Activated T-helper 2 cell treated with anti-CD3 and anti-CD28 coated beads, Interferon-gamma antibody, Interleukin-2, Interleukin-4, amounts not matched to agents 10 μg/mL and 5 μg/mL and 100 μg/mL, durations not matched to agents 14 hours and 24 hours and 36 hours (primary cell): ENCODE measurements at regions not wholly inside any gene's neighbourhood (a gene's known extent, or its start where the extent isn't known, plus 50 kb on each side); places are given as distances from the start of the nearest gene placed in this dataset.

Experiments
- DNase-seq: peaks from one replicate; pipeline ENCODE4 v3.0.0; 2021; ENCODE audit warnings: low spot score
- H3K27ac Mint-ChIP-seq: one replicate; pipeline ENCODE4 v1.8.0; 2021; ENCODE audit warnings: mixed read lengths
- H3K27me3 Mint-ChIP-seq: one replicate; pipeline ENCODE4 v1.8.0; 2021; ENCODE audit warnings: low read depth, mixed read lengths
- H3K36me3 Mint-ChIP-seq: one replicate; pipeline ENCODE4 v1.8.0; 2021; ENCODE audit warnings: low read depth, mixed read lengths
- H3K4me1 Mint-ChIP-seq: one replicate; pipeline ENCODE4 v1.8.0; 2021; ENCODE audit warnings: low read depth, mixed read lengths
- H3K4me3 Mint-ChIP-seq: one replicate; pipeline ENCODE4 v1.8.0; 2021; ENCODE audit warnings: low read depth, mild to moderate bottlenecking, moderate library complexity, mixed read lengths
- H3K9me3 Mint-ChIP-seq: one replicate; pipeline ENCODE4 v1.8.0; 2021; ENCODE audit warnings: mixed read lengths
- intact Hi-C: fragments of 100-400 bp; cut with micrococcal nuclease; formaldehyde crosslinking; loops from one replicate; pipeline ENCODE4 v1.15.1; 2023

GRCh38 chr2:64765160-64765805, 111.6 kb upstream of the SERTAD2 start:
- Mint-ChIP-seq H3K27me3 (peaks cover 2% of the 10 kb centered on the region), H3K4me1 (peaks cover 57% of the 10 kb centered on the region)
- intact Hi-C loops: loop anchor here (5.0 kb wide), 1 partner anchor 243 kb away; the partner anchor contains the start of gene AFTPH

GRCh38 chr2:64766841-64767669, 113.3 kb upstream of the SERTAD2 start:
- H3K27ac Mint-ChIP-seq: peak overlapping the region; percentile 96
- peaks cover 3% of the 10 kb centered on the region for H3K9me3 Mint-ChIP-seq
- intact Hi-C loops: loop anchor here (1.0 to 5.0 kb wide), 8 partner anchors 16 to 440 kb away; partner anchors contain the start of gene AFTPH
- peaks cover 57% of the 10 kb centered on the region for H3K4me1 Mint-ChIP-seq
- no peak for DNase-seq
- peaks cover 6% of the 10 kb centered on the region for H3K27me3 Mint-ChIP-seq
- peak overlapping the region; percentile 87 for H3K4me3 Mint-ChIP-seq
- H3K36me3 Mint-ChIP-seq: no peaks in the 10 kb centered on the region

More at GRCh38 chr2:64765160-64765805, 111.6 kb upstream of the SERTAD2 start:
- Mint-ChIP-seq H3K27ac (no peak overlapping the region), H3K36me3 (no peaks in the 10 kb centered on the region), H3K4me3 (no peak overlapping the region), H3K9me3 (no peaks in the 10 kb centered on the region)
- DNase-seq: no peak

GRCh38 chr2:64767670-64768468, 114.2 kb upstream of the SERTAD2 start:
- Mint-ChIP-seq H3K27me3 (peaks cover 6% of the 10 kb centered on the region), H3K9me3 (peaks cover 3% of the 10 kb centered on the region), H3K36me3 (no peaks in the 10 kb centered on the region), H3K4me3 (peak overlapping the region; percentile 87), H3K27ac (peak overlapping the region; percentile 96), H3K4me1 (peaks cover 50% of the 10 kb centered on the region)
- DNase-seq: peak; percentile 76
- intact Hi-C loops: loop anchor here (1.0 to 5.0 kb wide), 9 partner anchors 17 to 441 kb away; partner anchors contain the start of gene AFTPH

- peaks cover 3% of the 10 kb centered on the region for H3K9me3 Mint-ChIP-seq
- no peaks in the 10 kb centered on the region for H3K36me3 Mint-ChIP-seq
- DNase-seq: no peak
- peaks cover 6% of the 10 kb centered on the region for H3K27me3 Mint-ChIP-seq
- intact Hi-C loops: loop anchor here (2.0 to 5.0 kb wide), 2 partner anchors 94 to 246 kb away; partner anchors contain the start of gene AFTPH
- peaks cover 48% of the 10 kb centered on the region for H3K4me1 Mint-ChIP-seq
- H3K4me3 Mint-ChIP-seq: peak overlapping the region; percentile 75
- peak overlapping the region; percentile 89 for H3K27ac Mint-ChIP-seq
Measured at GRCh38 chr2:64768491-64769005, 114.8 kb upstream of the SERTAD2 start.

GRCh38 chr2:64769392-64770044, 115.8 kb upstream of the SERTAD2 start:
- Mint-ChIP-seq H3K27me3 (peaks cover 5% of the 10 kb centered on the region), H3K4me3 (no peak overlapping the region), H3K4me1 (peaks cover 51% of the 10 kb centered on the region), H3K27ac (no peak overlapping the region), H3K36me3 (no peaks in the 10 kb centered on the region), H3K9me3 (peaks cover 3% of the 10 kb centered on the region)
- intact Hi-C loops: loop anchor here (2.0 to 5.0 kb wide), 2 partner anchors 93 to 247 kb away; partner anchors contain the start of gene AFTPH
- DNase-seq: no peak

- intact Hi-C loops: no loop called here
- Mint-ChIP-seq H3K27me3 (peaks cover 3% of the 10 kb centered on the region), H3K36me3 (no peaks in the 10 kb centered on the region), H3K4me1 (peaks cover 49% of the 10 kb centered on the region), H3K27ac (no peak overlapping the region), H3K9me3 (peaks cover 7% of the 10 kb centered on the region), H3K4me3 (no peak overlapping the region)
- no peak for DNase-seq
Measured at GRCh38 chr2:64770137-64770780, 116.5 kb upstream of the SERTAD2 start.

GRCh38 chr2:64770781-64771334, 117.1 kb upstream of the SERTAD2 start:
- Mint-ChIP-seq H3K4me3 (no peak overlapping the region), H3K4me1 (peaks cover 45% of the 10 kb centered on the region), H3K27me3 (peaks cover 3% of the 10 kb centered on the region)

GRCh38 chr2:64771737-64772136, 118.0 kb upstream of the SERTAD2 start:
- Mint-ChIP-seq H3K27me3 (peaks cover 3% of the 10 kb centered on the region), H3K9me3 (peaks cover 7% of the 10 kb centered on the region), H3K27ac (no peak overlapping the region), H3K36me3 (no peaks in the 10 kb centered on the region), H3K4me3 (no peak overlapping the region), H3K4me1 (peaks cover 40% of the 10 kb centered on the region)
- intact Hi-C loops: no loop called here
- no peak for DNase-seq

More at GRCh38 chr2:64770781-64771334, 117.1 kb upstream of the SERTAD2 start:
- DNase-seq: no peak
- Mint-ChIP-seq H3K9me3 (peaks cover 7% of the 10 kb centered on the region), H3K36me3 (no peaks in the 10 kb centered on the region), H3K27ac (no peak overlapping the region)
- intact Hi-C loops: no loop called here

- peaks cover 28% of the 10 kb centered on the region for H3K4me1 Mint-ChIP-seq
- H3K36me3 Mint-ChIP-seq: no peaks in the 10 kb centered on the region
- intact Hi-C loops: no loop called here
Measured at GRCh38 chr2:64773461-64774118, 119.9 kb upstream of the SERTAD2 start.

GRCh38 chr2:64777841-64778240, 124.1 kb upstream of the SERTAD2 start:
- Mint-ChIP-seq H3K4me1 (peaks cover 13% of the 10 kb centered on the region), H3K4me3 (no peak overlapping the region), H3K27ac (no peak overlapping the region), H3K36me3 (no peaks in the 10 kb centered on the region), H3K9me3 (peaks cover 4% of the 10 kb centered on the region), H3K27me3 (peaks cover 3% of the 10 kb centered on the region)
- intact Hi-C loops: no loop called here
- DNase-seq: no peak

More at GRCh38 chr2:64773461-64774118, 119.9 kb upstream of the SERTAD2 start:
- no peak overlapping the region for H3K27ac Mint-ChIP-seq
- H3K4me3 Mint-ChIP-seq: no peak overlapping the region
- H3K9me3 Mint-ChIP-seq: peaks cover 7% of the 10 kb centered on the region
- peaks cover 3% of the 10 kb centered on the region for H3K27me3 Mint-ChIP-seq
- DNase-seq: no peak

GRCh38 chr2:64779117-64779690, 125.5 kb upstream of the SERTAD2 start:
- Mint-ChIP-seq H3K4me3 (no peak overlapping the region), H3K4me1 (peaks cover 6% of the 10 kb centered on the region), H3K9me3 (peaks cover 4% of the 10 kb centered on the region), H3K36me3 (no peaks in the 10 kb centered on the region), H3K27me3 (peaks cover 3% of the 10 kb centered on the region), H3K27ac (no peak overlapping the region)
- DNase-seq: no peak
- intact Hi-C loops: no loop called here
